ENCODE measurements at regions not wholly inside any gene's neighbourhood (a gene's known extent, or its start where the extent isn't known, plus 50 kb on each side); places are given as distances from the start of the nearest gene placed in this dataset.

GRCh38 chrX:20825984-20826383, 548.2 kb upstream of the CNKSR2 start:
- TF ChIP-seq RAD21 (CRISPR knock-in tag; conservative IDR thresholded peaks at IDR 0.05 in 1 of 2, IDR thresholded peaks at IDR 0.05 in 1 of 2) (no peak), GTF2B (IDR thresholded peaks at IDR 0.05; ENCODE audit: extremely low read depth, insufficient read length) (no peak), NKRF (IDR thresholded peaks at IDR 0.05; ENCODE audit: borderline replicate concordance) (no peak), DDX20 (tag; IDR thresholded peaks at IDR 0.05; ENCODE audit: low read depth) (no peak)

All from K562 (cell line).